Activated CD4-positive, alpha-beta T cell treated with anti-CD3 and anti-CD28 coated beads, Interleukin-2, amount 10 ng/mL, durations not matched to agents 24 days and 14 days (primary cell): ENCODE measurements at regions not wholly inside any gene's neighbourhood (a gene's known extent, or its start where the extent isn't known, plus 50 kb on each side); places are given as distances from the start of the nearest gene placed in this dataset.

Experiments used
- DNase-seq: peaks from one replicate; pipeline ENCODE4 v3.0.0; 2022
- H3K27ac Mint-ChIP-seq: one replicate; pipeline ENCODE4 v1.8.0; 2022; ENCODE audit warnings: mild to moderate bottlenecking, mixed read lengths
- H3K27me3 Mint-ChIP-seq: one replicate; pipeline ENCODE4 v1.8.0; 2022; ENCODE audit warnings: mixed read lengths
- H3K36me3 Mint-ChIP-seq: one replicate; pipeline ENCODE4 v1.8.0; 2022; ENCODE audit warnings: low read depth, mild to moderate bottlenecking, mixed read lengths
- H3K4me1 Mint-ChIP-seq: one replicate; pipeline ENCODE4 v1.8.0; 2021; ENCODE audit warnings: mixed read lengths
- H3K4me3 Mint-ChIP-seq: one replicate; pipeline ENCODE4 v1.8.0; 2022; ENCODE audit warnings: mild to moderate bottlenecking, moderate library complexity, mixed read lengths
- H3K9me3 Mint-ChIP-seq: one replicate; pipeline ENCODE4 v1.8.0; 2021; ENCODE audit warnings: mixed read lengths
- intact Hi-C: fragments of 100-400 bp; cut with micrococcal nuclease; formaldehyde crosslinking; loops from one replicate; pipeline ENCODE4 v1.15.1; 2023

DNA sequence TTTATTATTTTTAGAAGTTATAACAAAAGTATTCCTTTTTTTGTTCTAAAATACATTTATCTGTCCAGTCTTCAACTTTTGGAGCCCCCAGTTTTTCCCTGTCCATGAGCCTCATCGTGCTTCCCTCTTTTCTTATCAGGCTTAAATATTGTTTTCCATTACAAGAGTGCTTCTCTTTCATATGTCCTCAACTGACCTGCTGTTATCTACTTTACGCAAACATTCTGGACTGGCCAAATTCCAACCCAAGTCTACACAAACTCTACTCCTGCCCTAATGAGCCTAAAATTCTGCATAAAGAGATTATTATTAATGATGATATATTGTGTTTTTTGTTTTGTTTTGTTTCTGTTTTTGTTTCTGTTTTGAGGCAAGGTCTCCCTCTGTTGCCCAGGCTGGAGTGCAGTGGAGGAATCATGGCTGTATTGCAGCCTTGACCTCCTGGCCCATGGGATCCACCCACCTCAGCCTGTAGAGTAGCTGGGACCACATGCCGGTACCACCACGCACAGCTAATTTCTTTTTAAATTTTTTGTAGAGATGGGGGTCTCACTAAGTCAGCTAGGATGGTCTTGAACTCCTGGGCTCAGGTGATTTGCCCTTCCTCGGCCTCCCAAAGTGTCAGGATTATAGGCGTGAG, 318.8 kb upstream of the NEGR1 start:
- H3K4me1 Mint-ChIP-seq = no peaks in the 10 kb centered on the region
- no peak overlapping the region for H3K4me3 Mint-ChIP-seq
- no peak overlapping the region for H3K27ac Mint-ChIP-seq
- DNase-seq = no peak
- intact Hi-C loops = no loop called here
- no peaks in the 10 kb centered on the region for H3K27me3 Mint-ChIP-seq
- H3K36me3 Mint-ChIP-seq = no peaks in the 10 kb centered on the region
- no peaks in the 10 kb centered on the region for H3K9me3 Mint-ChIP-seq

DNA sequence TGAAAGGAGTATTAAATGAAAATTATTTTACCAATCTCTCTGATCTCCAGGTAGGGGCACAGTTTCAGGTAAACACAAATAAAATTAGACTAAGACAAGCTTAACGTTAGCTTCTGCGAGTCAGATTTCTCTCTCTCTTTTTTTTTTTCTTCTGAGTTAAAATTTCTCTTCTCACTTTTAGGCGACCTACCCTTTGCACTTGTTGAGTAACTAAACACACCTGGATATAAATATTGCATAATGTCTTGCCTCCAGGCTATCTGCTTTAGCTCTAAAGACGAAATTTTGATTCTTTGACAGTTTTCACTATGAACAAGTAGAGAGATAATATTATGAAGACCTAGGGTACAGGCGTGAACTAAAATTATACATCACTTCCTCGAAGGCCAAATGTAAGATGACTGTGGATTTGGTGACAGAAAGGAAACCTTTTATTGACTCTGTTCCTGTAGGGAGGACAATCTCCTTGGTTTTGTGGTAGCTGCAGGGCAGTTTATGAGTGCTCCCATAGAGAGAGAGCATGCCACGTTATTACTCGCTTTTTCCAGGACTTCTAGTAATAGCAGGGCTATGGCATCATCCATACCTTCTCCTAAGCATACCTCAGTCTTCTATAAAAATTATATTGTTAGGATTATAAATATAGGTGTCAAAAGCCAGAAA, 303.8 kb upstream of the NEGR1 start:
- H3K36me3 Mint-ChIP-seq = no peaks in the 10 kb centered on the region
- no peak for DNase-seq
- intact Hi-C loops = no loop called here
- H3K27ac Mint-ChIP-seq = no peak overlapping the region
- no peaks in the 10 kb centered on the region for H3K9me3 Mint-ChIP-seq
- H3K4me1 Mint-ChIP-seq = no peaks in the 10 kb centered on the region
- H3K4me3 Mint-ChIP-seq = no peak overlapping the region
- no peaks in the 10 kb centered on the region for H3K27me3 Mint-ChIP-seq

DNA sequence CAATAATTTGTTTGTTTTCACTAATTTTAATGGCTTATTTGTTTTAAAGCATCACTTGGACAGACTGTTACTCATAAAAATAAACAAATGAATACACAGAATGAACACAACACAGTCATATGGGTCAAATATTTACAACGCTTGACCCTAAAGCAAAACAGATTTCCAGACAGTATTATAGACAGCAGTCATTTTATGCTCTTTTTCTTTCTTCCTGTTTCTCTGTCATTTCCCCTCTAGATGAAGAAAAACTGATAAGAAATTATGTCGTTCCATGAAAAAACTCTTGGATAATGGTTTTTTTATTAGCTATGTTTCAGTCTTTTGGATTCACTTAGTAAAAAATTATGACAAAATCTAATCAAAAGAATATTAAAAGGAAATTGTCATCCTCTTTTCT, 297.3 kb upstream of the NEGR1 start:
- Mint-ChIP-seq H3K36me3 (no peaks in the 10 kb centered on the region), H3K9me3 (no peaks in the 10 kb centered on the region)
- intact Hi-C loops = no loop called here

DNA sequence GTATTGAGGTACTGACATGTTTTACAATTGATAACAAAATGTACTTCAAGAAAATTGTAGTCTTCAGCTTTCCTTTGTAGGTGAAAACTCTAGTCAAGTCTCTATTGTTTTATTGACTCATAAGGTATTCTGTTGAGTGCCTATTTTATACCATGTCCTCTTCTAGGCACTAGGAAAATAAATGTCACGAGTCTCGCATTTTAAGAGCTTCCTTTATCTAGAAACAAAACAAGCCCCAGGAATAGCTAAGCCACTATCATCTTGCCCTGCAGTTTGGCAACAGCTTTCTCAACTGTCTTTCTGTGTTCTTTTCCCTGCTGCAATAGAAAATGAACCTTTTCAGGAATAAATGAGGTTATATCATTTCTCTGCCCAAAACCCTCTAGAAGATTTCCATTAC, 288.5 kb upstream of the NEGR1 start:
- no peaks in the 10 kb centered on the region for H3K4me1 Mint-ChIP-seq
- no peak overlapping the region for H3K4me3 Mint-ChIP-seq
- intact Hi-C loops = no loop called here
- no peaks in the 10 kb centered on the region for H3K9me3 Mint-ChIP-seq
- H3K27ac Mint-ChIP-seq = no peak overlapping the region
- H3K36me3 Mint-ChIP-seq = no peaks in the 10 kb centered on the region
- DNase-seq = no peak
- no peaks in the 10 kb centered on the region for H3K27me3 Mint-ChIP-seq

More for the DNA sequence above, 297.3 kb upstream of the NEGR1 start:
- Mint-ChIP-seq H3K27me3 (no peaks in the 10 kb centered on the region), H3K4me3 (no peak overlapping the region), H3K27ac (no peak overlapping the region), H3K4me1 (no peaks in the 10 kb centered on the region)
- DNase-seq = no peak

DNA sequence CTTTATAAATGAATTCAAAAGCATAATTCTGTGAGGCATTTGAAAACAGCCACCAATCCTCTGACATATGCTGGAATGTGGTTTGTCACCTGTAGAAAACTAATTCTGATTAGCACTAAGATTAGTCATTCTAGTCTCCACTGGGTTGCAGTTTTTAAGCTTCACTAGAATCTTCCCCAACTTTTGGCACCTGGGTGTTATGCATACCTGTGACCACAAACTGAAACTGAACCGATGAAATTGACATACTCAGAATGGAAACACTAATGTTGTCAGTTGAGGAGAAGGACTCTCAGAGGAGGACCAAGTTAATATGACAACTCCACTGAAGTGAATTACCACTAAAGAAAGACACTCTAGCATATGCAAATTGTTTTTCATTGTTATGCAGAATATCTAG, 285.8 kb upstream of the NEGR1 start:
- H3K27me3 Mint-ChIP-seq = no peaks in the 10 kb centered on the region
- intact Hi-C loops = no loop called here
- no peaks in the 10 kb centered on the region for H3K9me3 Mint-ChIP-seq
- H3K27ac Mint-ChIP-seq = no peak overlapping the region
- H3K36me3 Mint-ChIP-seq = no peaks in the 10 kb centered on the region
- no peak overlapping the region for H3K4me3 Mint-ChIP-seq
- no peak for DNase-seq
- H3K4me1 Mint-ChIP-seq = no peaks in the 10 kb centered on the region

DNA sequence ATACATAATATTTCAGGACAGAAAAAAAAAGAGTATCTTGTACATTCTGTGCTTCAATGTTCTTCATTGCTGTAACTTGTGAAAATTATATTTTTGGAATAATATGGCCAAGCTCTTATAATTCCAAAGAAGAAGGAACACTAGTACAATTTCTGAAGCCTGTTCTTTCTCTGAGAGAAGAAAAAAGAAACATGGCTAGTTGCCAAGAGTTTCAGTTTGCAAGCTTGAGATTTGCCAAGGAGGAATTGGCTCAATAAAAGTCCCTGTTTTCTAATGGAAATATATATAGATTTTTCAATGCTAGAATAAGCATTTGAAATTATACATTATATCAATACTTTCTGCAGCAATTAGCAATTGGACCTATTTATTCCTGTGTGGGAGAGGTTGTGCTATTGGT, 285.2 kb upstream of the NEGR1 start:
- Mint-ChIP-seq H3K36me3 (no peaks in the 10 kb centered on the region), H3K27ac (no peak overlapping the region), H3K4me3 (no peak overlapping the region), H3K9me3 (no peaks in the 10 kb centered on the region), H3K27me3 (no peaks in the 10 kb centered on the region), H3K4me1 (no peaks in the 10 kb centered on the region)
- DNase-seq = no peak
- intact Hi-C loops = no loop called here

DNA sequence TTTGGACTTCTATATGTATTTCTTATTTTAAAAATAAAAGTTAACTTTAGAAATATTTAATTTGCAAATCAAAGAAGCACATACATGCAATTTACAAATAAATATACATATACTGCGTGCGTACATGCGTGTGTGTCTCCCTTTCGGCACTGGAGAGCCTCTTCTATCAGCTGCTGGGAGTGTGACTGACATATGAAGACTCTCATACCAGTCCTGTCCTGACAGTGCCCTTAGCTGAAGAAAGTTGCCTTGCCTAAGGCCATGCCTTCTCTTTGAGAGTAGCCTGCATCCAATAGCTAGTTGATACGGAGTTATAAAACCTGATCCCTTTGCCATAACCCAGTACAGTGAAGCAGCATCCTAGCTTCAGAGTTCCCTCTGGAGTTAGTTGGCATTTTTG, 282.4 kb upstream of the NEGR1 start:
- H3K27me3 Mint-ChIP-seq = no peaks in the 10 kb centered on the region
- H3K4me3 Mint-ChIP-seq = no peak overlapping the region
- intact Hi-C loops = no loop called here
- no peaks in the 10 kb centered on the region for H3K36me3 Mint-ChIP-seq
- H3K9me3 Mint-ChIP-seq = no peaks in the 10 kb centered on the region
- H3K4me1 Mint-ChIP-seq = no peaks in the 10 kb centered on the region
- H3K27ac Mint-ChIP-seq = no peak overlapping the region
- DNase-seq = no peak

DNA sequence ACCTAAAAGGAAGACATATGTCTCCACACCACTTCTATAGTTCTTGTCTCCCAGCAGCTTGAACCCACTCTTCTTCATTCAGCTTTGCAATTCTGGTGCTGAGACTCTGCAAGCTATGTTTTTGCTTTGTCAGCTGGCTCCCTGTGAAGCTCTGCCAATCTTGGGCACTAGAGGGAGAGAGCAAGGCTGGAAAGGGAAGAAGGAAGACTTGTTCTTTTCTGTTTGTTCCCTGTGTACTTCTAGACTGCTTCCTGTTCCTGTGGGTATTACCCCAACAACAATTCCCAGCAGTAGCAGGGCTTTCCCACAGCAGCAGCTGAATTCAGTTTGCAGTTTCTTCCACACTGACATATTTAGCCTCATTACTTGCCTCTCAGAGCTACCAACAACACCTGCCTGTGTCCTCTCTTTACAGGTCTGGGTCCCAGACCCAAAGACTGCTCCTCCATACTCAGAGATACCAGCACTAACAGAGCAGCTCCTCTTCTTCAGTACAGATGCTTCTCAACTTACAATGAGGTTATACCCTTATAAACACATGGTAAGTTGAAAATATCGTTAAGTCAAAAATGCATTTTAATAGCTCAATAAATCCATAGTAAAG, 275.2 kb upstream of the NEGR1 start:
- Mint-ChIP-seq H3K27ac (no peak overlapping the region), H3K4me1 (no peaks in the 10 kb centered on the region), H3K4me3 (no peak overlapping the region), H3K36me3 (no peaks in the 10 kb centered on the region), H3K27me3 (no peaks in the 10 kb centered on the region), H3K9me3 (no peaks in the 10 kb centered on the region)
- DNase-seq = no peak
- intact Hi-C loops = no loop called here

DNA sequence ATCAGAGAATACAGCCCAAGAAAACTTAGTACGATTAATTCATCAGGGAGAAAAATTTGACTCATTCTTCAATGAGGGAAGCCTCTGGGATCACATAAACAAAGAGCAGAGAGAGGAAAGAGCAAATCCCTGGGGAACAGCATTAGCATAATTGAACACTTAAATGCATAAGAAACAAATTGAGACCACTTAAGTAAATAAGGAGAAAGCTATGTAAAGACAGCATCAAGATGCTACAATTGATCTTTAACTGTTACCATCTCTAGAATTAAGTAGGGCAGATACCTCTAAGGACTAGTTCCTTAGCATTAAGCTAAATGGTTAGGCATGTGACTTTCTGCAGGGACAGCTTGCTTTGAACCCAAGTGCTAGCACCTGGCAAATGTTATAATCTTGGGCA, 265.1 kb upstream of the NEGR1 start:
- DNase-seq = no peak
- intact Hi-C loops = no loop called here
- Mint-ChIP-seq H3K9me3 (no peaks in the 10 kb centered on the region), H3K27ac (no peak overlapping the region), H3K4me1 (no peaks in the 10 kb centered on the region), H3K27me3 (no peaks in the 10 kb centered on the region), H3K4me3 (no peak overlapping the region), H3K36me3 (no peaks in the 10 kb centered on the region)

DNA sequence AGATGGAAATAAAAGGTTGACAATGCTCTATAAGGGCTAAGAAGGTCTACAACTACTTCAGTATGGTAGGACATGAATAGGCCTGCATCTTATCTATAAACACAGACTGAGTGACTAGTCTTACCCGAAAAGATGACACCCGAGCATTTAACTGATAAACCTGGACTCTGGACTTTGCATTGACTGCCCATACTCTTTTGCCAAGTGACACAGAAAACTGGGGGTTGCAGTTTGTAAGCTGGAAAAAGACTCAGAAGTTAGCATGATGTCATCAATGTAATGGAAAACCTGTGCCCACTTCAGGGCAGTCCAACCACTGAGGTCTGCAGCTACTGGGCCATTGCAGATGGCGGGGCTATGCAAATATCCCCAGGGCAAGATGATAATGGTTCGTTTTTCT, 258.3 kb upstream of the NEGR1 start:
- H3K36me3 Mint-ChIP-seq = no peaks in the 10 kb centered on the region
- intact Hi-C loops = no loop called here
- no peaks in the 10 kb centered on the region for H3K27me3 Mint-ChIP-seq
- H3K27ac Mint-ChIP-seq = no peak overlapping the region
- no peak for DNase-seq
- H3K9me3 Mint-ChIP-seq = no peaks in the 10 kb centered on the region
- no peaks in the 10 kb centered on the region for H3K4me1 Mint-ChIP-seq
- no peak overlapping the region for H3K4me3 Mint-ChIP-seq

DNA sequence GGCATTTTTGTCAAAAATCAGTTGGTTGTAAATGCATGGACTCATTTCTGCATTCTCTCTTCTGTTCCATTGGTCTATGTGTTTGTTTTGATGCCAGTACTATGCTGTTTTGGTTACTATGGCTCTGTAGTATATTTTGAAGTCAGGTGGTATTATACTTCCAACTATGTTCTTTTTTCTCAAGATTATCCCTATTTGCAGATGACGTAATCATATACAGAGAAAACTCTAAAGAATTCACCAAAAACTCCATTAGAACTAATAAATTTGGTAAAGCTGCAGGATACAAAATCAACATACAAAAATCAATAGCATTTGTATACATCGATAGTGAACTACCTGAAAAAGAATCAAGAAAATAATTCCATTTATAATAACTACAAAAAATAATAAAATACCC, 253.1 kb upstream of the NEGR1 start:
- no peaks in the 10 kb centered on the region for H3K4me1 Mint-ChIP-seq
- no peaks in the 10 kb centered on the region for H3K9me3 Mint-ChIP-seq
- no peaks in the 10 kb centered on the region for H3K36me3 Mint-ChIP-seq
- intact Hi-C loops = no loop called here
- H3K27me3 Mint-ChIP-seq = no peaks in the 10 kb centered on the region
- DNase-seq = no peak
- no peak overlapping the region for H3K4me3 Mint-ChIP-seq
- H3K27ac Mint-ChIP-seq = no peak overlapping the region

DNA sequence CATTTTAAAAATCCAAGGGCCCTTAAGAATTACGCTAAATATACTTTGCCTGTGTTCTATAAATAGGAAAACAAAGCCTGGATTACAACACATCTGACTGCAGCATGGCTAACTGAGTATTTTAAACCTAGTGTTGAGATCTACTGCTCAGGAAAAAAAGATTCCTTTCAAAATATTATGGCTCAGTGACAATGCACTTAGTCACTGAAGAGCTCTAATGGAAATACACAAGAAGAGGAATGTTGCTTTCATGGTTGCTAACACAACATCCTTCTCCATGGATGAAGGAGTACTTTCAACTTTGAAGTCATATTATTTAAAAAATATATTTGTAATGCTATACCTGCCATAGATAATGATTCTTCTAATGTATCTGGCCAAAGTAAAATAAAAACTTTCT, 248.3 kb upstream of the NEGR1 start:
- H3K4me1 Mint-ChIP-seq = no peaks in the 10 kb centered on the region
- no peak overlapping the region for H3K4me3 Mint-ChIP-seq
- intact Hi-C loops = no loop called here
- DNase-seq = no peak
- no peaks in the 10 kb centered on the region for H3K36me3 Mint-ChIP-seq
- H3K27ac Mint-ChIP-seq = no peak overlapping the region
- H3K9me3 Mint-ChIP-seq = no peaks in the 10 kb centered on the region
- no peaks in the 10 kb centered on the region for H3K27me3 Mint-ChIP-seq

DNA sequence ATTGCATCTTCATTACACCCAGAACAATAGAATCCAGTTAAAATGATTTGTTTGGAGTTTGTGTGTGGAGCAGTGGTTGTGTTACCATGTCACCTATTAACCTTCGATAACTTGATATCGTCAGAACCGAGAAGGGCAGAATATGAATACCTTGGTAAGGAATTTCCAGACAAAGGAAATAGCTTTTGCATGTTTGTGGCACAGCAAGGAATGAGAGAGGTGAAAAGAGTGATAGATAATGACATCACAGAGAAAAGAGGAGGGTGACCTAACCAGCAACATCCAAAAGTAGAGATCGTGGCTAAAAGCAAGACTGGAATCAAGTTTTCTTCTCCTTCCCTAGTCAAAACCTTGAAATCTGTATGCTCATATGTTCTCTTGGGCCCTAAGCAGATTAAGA, 244.6 kb upstream of the NEGR1 start:
- no peak overlapping the region for H3K27ac Mint-ChIP-seq
- no peaks in the 10 kb centered on the region for H3K27me3 Mint-ChIP-seq
- no peaks in the 10 kb centered on the region for H3K4me1 Mint-ChIP-seq
- no peak for DNase-seq
- no peaks in the 10 kb centered on the region for H3K9me3 Mint-ChIP-seq
- intact Hi-C loops = no loop called here
- no peaks in the 10 kb centered on the region for H3K36me3 Mint-ChIP-seq
- H3K4me3 Mint-ChIP-seq = no peak overlapping the region

DNA sequence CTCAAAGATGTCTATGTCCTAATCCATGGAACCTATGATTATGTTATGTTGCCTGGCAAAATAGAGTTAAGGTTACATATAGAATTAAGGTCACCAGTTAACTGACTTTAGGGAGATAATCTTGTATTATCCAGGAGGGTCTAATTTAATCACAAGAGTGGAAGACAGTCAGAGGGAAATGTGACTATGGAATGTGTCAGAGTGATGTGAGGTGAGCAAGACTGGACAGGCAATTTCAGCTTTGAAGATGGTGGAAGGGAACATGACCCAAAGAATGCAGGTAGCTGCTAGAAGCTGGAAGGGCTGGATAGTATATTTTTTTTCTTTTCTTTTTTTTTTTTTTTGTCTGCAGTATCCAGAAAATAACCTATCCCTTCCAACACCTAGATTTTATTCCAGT, 241.7 kb upstream of the NEGR1 start:
- Mint-ChIP-seq H3K4me1 (no peaks in the 10 kb centered on the region), H3K27me3 (no peaks in the 10 kb centered on the region), H3K9me3 (no peaks in the 10 kb centered on the region), H3K36me3 (no peaks in the 10 kb centered on the region), H3K4me3 (no peak overlapping the region), H3K27ac (no peak overlapping the region)
- intact Hi-C loops = no loop called here
- DNase-seq = no peak

DNA sequence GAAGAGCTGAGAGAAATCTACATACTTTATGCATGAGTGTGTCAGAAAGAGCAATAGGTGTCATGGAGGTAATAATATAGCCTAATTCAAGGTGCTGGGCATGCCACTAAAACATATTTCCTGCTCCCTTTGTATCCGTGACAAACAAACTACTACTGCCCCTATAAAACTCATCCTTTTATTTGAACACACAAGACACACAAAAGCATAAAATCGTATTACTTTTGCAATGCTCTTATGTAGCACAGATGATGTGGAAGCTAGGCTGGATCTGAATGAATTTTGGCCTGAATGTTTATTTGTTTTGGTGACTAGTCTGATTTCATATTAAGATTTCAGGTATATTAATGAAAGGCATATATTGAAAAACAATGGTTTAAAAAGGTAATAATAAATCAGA, 239.3 kb upstream of the NEGR1 start:
- Mint-ChIP-seq H3K4me1 (no peaks in the 10 kb centered on the region), H3K27ac (no peak overlapping the region), H3K27me3 (no peaks in the 10 kb centered on the region), H3K4me3 (no peak overlapping the region), H3K36me3 (no peaks in the 10 kb centered on the region), H3K9me3 (no peaks in the 10 kb centered on the region)
- no peak for DNase-seq
- intact Hi-C loops = no loop called here
